Renal pelvis (tissue), 1 donor: ENCODE measurements at regions not wholly inside any gene's neighbourhood (a gene's known extent, or its start where the extent isn't known, plus 50 kb on each side); places are given as distances from the start of the nearest gene placed in this dataset.
A peak's percentile ranks its signal among the peaks of the same experiment; 100 is the strongest.

Source experiments
- DNase-seq: peaks from one replicate; pipeline ENCODE4 v3.0.0-alpha.2; 2013

DNA sequence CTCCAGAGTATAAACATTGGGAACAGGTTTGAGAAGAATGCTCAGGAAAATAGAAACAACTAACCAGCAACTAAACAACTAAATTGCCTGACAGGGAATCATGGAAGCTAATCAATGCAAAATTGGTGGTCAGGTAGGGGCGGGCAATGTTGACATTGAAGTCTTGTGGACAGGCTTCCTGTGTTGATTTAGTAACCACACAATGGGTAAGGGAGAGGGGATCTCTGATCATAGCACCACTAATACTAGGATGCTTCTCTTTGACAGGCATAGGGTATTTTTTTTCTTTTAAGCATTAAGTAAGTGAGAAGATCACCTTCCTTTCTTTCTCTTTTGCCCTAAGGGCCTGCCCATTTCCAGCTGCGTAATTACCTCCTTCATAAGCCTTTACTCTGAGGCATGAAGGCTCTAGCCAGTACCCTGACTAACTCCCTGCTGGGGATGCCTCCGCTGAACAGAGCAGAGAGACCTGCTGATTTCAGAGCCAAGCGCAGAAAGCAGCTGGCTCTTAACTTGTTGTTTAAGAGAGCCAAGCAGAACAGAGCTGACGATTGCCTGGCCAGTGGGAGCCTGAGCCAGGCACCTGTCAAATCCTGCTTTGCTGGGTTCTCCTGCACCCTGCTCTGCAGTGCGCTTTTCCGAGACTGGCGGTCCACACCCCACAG, 118.7 kb downstream of the BMP2 start:
- no peak for DNase-seq

GRCh38 chr20:6887966-6888365, 120.5 kb downstream of the BMP2 start:
- DNase-seq = no peak

DNA sequence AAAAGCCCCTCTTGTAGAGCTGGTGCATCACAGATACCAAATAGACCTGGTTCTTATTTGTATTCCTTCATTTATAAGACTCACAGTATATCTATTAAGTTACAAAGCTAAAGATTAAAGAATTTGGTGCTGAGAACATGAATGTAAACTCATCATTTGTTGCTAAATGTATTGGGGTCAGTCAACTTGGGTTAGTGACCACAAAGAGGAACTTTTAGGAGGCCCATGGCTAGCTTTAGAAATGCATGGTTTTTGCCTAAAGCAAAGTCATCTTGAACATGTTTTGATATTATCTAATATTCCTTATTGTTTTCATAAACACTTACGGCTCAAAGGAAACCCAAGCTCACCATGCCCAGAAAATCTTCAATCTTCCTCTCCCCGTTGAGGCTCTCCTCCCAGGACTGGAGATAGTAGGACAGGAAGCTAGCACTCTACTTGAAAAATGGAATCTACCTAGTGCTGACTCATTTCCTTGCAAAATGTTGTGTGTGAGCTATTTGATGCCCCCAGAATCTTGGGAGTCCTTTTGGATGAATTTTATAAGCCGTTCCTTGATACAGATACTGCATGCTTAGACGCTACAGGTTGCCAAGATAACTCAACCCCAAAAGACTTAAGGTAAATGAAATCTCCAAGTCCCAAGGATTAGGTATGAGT, 121.4 kb downstream of the BMP2 start:
- no peak for DNase-seq

DNA sequence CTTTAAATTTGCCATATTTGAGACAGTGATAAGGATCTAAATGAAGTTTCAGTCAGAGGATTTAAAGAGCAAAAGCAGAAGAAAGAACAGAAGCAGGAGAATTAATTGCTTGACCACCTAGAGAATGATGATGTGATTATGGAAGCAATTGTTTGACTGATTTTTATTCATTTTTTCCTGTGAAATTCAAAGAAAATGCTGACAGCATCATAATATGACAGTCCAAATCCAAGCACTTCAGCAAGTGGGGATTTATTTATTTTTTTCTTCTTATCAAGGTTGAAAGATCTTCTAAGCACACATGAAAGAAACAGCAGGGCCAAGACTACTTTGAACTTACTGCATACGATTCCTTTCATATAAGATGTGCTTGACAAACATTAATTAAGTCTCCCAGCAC, 125.2 kb downstream of the BMP2 start:
- DNase-seq = no peak

GRCh38 chr20:6898928-6899327, 131.4 kb downstream of the BMP2 start:
- no peak for DNase-seq

DNA sequence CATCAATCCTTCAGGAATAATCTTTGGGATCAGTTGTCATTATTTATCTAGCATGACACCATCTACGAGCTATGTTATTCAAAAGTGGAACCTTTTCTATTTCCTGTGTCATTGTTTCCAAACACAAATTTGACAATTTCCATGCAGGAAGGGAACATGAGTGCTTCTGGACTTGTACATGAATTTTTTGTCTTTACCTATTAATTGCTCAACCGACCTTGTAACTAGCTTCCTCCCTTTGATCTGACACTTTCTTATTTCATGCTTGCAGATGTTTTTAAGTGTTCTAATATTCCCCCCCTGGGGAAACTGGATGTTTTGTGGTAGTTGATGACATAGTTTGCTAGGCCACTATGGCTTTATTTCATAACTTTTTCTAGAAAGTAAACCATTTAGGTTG, 139.4 kb downstream of the BMP2 start:
- no peak for DNase-seq

DNA sequence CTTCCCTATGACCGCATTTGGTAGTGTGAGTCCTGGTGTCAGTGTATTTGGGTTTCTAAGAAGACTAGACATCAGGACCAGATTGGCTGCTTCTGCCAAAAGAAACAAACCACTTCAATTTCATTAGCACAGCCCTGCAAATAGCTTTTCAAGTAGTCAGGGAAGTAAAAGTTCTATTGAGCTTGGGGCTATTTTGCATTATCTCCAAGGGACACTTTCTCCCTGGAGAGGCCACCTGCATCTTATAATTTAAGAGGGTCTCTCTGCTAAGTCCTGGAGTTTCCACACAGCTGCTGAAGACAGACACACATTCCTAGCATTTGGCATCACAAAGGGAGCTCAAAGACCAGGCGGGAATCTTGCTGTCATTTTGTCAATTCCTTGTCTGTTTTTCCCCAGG, 141.2 kb downstream of the BMP2 start:
- no peak for DNase-seq

- no peak for DNase-seq
These were observed 142.1 kb downstream of the BMP2 start for GRCh38 chr20:6909608-6910007.

GRCh38 chr20:6914986-6915385, 147.5 kb downstream of the BMP2 start:
- DNase-seq = no peak

GRCh38 chr20:6916938-6917337, 149.5 kb downstream of the BMP2 start:
- DNase-seq = no peak

- DNase-seq = no peak
These were observed 152.4 kb downstream of the BMP2 start for GRCh38 chr20:6919792-6920468.

DNA sequence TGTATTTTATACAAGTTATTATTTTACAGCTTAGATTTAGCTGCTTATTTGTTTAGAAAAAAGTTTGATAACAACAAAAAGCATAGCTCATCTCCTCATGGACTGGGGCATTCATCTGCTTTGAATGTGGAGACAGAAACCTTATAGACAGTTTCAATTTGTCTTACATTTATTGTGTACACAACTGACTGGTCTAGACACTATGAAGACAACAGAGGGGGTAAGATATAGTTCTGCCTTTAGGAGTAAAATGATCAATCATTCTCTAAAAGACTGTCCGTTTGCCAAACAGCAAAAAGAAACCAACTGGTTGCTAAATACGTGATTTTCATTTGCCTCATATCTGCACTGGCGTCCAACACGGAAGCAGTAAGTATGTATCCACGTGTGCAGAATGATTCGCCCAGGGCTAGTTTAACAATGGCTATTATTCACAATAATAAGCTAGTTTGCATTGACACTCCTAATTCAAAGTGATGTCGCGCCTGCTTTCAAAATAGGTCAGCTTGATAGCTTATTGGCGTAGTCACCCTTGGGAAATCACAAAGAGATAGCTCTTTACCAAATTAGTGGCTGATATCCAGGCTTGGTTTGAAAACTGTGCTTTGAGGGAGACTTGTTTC, 153.6 kb downstream of the BMP2 start:
- DNase-seq = no peak

DNA sequence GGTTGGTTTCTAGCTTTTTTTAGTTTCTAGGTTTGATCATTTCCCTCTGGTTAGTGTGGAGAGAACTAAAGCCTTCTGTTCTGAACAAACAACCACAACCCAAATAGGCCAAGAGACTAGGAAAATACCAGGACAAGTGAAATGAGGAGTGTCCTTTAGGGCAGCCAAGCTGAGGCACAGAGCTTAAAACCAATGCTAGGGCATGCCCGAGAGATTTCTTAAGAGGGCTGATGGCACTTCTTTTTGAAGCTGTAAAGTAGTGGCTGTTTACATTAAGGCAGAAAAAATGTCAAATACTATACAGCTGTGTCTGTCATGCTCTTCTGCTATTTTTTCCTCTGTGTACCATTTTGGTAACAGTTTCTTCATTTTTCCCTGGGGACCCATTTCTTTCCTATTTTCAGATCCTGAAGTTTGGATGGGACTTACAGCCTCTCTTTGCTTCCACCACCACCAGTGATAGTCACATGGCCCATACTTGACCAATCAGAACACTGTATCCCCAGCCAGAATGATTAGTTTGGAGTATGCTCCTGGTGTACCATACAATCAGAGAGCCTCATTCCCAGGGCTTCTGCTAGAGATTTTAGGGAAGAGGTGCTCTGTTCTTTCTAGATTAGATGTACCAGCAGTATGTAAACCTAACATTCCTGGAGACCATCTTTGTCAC, 154.4 kb downstream of the BMP2 start:
- DNase-seq = no peak

DNA sequence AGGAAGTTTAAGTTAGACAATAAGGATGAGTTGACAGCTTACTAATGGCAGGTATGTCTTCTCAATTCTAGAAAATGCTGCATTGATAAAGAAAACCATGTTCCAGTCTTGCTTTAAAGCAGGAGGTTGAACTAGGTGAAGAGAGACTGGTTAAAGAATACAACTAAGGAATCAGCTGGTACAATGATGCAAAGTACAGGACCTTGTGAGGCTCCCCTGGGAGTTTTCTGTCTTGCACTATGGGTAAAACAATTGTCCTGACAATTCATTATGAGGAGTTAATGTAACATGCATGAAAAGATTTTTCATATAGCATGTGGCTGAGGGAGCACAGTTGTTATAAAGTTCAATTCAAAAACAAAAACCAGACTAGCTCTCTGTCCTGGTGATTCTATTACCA, 157.2 kb downstream of the BMP2 start:
- no peak for DNase-seq

GRCh38 chr20:6925744-6926278, 158.3 kb downstream of the BMP2 start:
- no peak for DNase-seq

DNA sequence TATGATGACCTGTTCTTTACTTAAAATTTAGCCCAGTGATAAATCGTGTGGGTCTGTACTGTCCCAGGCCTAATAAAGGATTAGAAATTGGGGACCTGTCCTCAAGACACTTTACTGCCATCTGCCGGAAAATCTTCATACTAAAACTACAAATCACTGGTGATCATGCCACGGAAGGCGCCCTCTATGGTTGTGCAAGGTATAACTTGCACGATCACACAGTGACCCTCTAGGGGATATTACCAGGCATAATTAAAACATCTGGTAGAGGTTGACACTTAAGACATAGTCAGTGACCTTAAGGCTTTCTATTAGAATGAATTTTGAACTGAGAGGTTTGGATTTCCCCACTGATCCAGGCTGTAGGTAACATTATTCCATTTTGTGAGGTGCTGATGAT, 172.6 kb downstream of the BMP2 start:
- peak; percentile 8 for DNase-seq

GRCh38 chr20:6940876-6941275, 173.4 kb downstream of the BMP2 start:
- no peak for DNase-seq

DNA sequence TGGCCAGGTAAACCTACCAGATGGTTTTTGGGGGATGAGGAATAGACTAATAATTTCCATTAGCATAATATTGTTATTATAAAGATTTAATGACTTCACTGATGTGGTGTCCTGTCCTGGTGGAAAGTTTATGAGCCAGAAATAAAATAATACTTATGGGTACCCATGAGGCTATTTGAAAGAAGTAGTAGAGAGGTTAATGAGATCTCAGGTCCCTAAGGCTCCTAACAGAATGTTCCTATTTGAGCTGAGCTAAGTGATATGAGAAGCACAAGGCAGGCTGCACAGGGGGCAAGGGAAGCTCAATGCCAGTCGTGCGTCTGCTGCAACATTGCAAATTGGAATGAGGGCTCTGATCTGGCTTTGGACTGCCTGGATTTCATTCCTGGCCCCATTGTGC, 174.1 kb downstream of the BMP2 start:
- DNase-seq = no peak

DNA sequence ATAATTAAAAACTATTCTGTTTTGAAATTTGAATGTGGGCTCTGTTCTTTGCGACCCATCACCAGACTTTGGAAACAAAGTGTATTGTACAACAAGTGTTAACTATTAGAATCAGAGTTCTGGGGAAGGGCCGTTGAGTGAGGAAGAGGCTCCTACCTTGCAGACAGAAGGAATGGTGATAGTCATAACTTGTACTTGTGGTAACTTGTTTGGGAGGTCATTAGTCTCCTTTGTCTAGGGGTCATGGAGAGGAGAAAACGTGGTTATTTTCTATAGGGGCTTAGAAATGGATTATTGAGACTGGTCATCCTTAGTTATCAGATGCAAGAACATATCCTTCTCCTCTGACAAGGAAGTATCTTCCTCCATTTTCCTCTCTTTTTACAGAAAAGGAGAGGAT, 174.8 kb downstream of the BMP2 start:
- no peak for DNase-seq

DNA sequence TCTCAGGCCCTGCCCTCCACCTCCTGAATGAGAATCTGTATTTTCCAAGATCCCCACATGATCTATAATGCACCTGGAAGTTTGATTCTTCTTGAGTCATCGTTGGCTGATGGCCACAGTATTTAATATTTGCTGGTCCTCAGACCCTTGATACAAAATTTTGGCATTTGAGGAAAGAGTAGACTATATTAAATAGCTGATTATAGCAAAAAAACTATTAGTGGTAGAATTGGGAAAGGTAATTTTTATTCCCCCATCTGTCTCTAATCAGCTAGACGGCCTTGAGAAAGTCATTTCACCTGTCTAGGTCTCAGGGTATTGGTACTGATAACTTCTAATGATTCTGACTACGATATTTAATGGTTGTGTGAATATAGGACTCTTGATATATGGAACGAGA, 176.8 kb downstream of the BMP2 start:
- no peak for DNase-seq

DNA sequence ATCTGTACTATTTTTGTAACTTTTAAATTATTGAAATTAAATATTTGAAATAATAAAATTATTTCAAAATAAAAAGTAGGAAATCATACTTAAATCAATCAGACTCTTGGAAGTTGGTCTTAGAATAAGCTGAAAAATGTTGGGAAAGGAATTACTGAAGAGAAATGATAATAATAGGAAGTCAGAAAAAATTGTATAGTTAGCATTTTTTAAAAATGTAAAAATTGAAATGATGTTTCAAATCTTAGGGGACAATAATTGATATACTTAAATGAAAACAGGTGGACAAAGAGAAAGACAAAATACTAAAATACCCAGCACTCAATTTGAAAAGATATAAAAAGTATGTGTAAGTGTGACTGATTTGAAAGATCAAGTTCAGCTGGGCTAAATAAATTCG, 186.1 kb downstream of the BMP2 start:
- no peak for DNase-seq

DNA sequence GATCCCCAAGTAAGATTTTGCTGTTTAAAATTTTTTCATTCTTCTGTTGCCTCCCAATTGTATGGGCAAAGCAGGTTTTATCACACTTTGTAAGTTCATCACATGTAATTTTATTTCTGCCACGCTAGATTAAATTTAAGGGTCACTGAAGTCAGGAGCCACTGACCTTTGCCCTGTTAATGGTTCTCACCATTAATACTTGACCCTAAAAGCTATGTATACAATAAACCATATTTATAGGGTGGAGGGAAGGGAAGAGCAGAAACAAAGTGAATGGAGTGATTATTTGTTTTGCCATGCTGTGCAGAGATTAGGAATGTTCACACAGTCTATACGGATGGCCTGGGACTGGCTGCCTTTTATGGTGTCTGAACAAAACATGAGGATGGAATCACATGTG, 186.7 kb downstream of the BMP2 start:
- no peak for DNase-seq
